Uterus (tissue), 3 donors: ENCODE measurements at regions not wholly inside any gene's neighbourhood (a gene's known extent, or its start where the extent isn't known, plus 50 kb on each side); places are given as distances from the start of the nearest gene placed in this dataset.

ENCODE experiments used
- DNase-seq, 2 donors: peaks; one replicate each; pipeline ENCODE4 v3.0.0-alpha.2; 2019 to 2020
- H3K27ac ChIP-seq, 2 donors: fragments of 200-600 bp; sonication (generic); 1 replicate in 1 of 2; 2 replicates in 1 of 2; pipeline ENCODE4 v1.5.1; 2016 to 2018
- H3K27me3 ChIP-seq, 2 donors: fragments of 200-600 bp; sonication (generic); one replicate each; pipeline ENCODE4 v1.5.1; 2018 to 2019; ENCODE audit warnings: control low read depth in 1 of 2
- H3K36me3 ChIP-seq, 2 donors: fragments of 200-600 bp; sonication (generic); one replicate each; pipeline ENCODE4 v1.5.1; 2019; ENCODE audit warnings: control low read depth in 1 of 2
- H3K4me1 ChIP-seq, 2 donors: fragments of 200-600 bp; sonication (generic); one replicate each; pipeline ENCODE4 v1.5.1; 2018 to 2019; ENCODE audit warnings: control low read depth in 1 of 2
- H3K4me3 ChIP-seq, 2 donors: fragments of 200-600 bp; sonication (generic); 1 replicate in 1 of 2; 2 replicates in 1 of 2; pipeline ENCODE4 v1.5.1; 2018 to 2019; ENCODE audit warnings: mild to moderate bottlenecking in 1 of 2
- H3K9me3 ChIP-seq, 2 donors: fragments of 200-600 bp; sonication (generic); one replicate each; pipeline ENCODE4 v1.5.1; 2019; ENCODE audit warnings: control low read depth in 1 of 2
- CTCF ChIP-seq, 4 experiments: fragments of 200-600 bp in 2 of 4; fragments of 450-650 bp in 2 of 4; sonication (generic) in 2 of 4; IDR thresholded peaks; one replicate each; pipeline ENCODE4 v1.5.1; 2016 to 2019; ENCODE audit warnings: antibody characterized with exemption in 4 of 4, mild to moderate bottlenecking in 2 of 4, moderate library complexity in 1 of 4
- POLR2A ChIP-seq, 2 donors: fragments of 450-650 bp; IDR thresholded peaks; one replicate each; pipeline ENCODE4 v1.6.1; 2016; ENCODE audit warnings: antibody characterized with exemption in 2 of 2, mild to moderate bottlenecking in 1 of 2, moderate library complexity in 1 of 2
- intact Hi-C: fragments of 100-400 bp; cut with DNase I; formaldehyde crosslinking; loops from one replicate; pipeline ENCODE4 v1.15.1; 2023; ENCODE audit warnings: low total_unique reads
- donor health status: DM: yes; HTN: yes; CAD: no.

- TF ChIP-seq CTCF (IDR thresholded peaks at IDR 0.05) (no peak), POLR2A (IDR thresholded peaks at IDR 0.05) (no peak)
- no peaks in the 10 kb centered on the region for H3K27me3 ChIP-seq
- H3K4me1 ChIP-seq, result no peaks in the 10 kb centered on the region
- DNase-seq, result no peak
- no peak overlapping the region for H3K4me3 ChIP-seq
- H3K36me3 ChIP-seq, result no peaks in the 10 kb centered on the region
- no peaks in the 10 kb centered on the region for H3K9me3 ChIP-seq
- intact Hi-C loops, result no loop called here
- H3K27ac ChIP-seq, result no peak overlapping the region
Observed at GRCh38 chr18:46397174-46397573, 259.8 kb downstream of the LOXHD1 start.

- H3K27ac ChIP-seq, result no peak overlapping the region
- intact Hi-C loops, result no loop called here
- H3K36me3 ChIP-seq, result no peaks in the 10 kb centered on the region
Observed at GRCh38 chr18:46398005-46398404, 259.0 kb downstream of the LOXHD1 start.

GRCh38 chr18:46398625-46399024, 258.4 kb downstream of the LOXHD1 start:
- intact Hi-C loops, result no loop called here
- no peak overlapping the region for H3K27ac ChIP-seq
- H3K36me3 ChIP-seq, result no peaks in the 10 kb centered on the region
- TF ChIP-seq CTCF (IDR thresholded peaks at IDR 0.05) (no peak), POLR2A (IDR thresholded peaks at IDR 0.05) (no peak)
- no peaks in the 10 kb centered on the region for H3K9me3 ChIP-seq
- H3K4me3 ChIP-seq, result no peak overlapping the region
- no peaks in the 10 kb centered on the region for H3K4me1 ChIP-seq
- DNase-seq, result no peak
- no peaks in the 10 kb centered on the region for H3K27me3 ChIP-seq

More at GRCh38 chr18:46398005-46398404, 259.0 kb downstream of the LOXHD1 start:
- no peak for DNase-seq
- H3K4me1 ChIP-seq, result no peaks in the 10 kb centered on the region
- no peak for TF ChIP-seq CTCF (IDR thresholded peaks at IDR 0.05)
- no peak for TF ChIP-seq POLR2A (IDR thresholded peaks at IDR 0.05)
- H3K4me3 ChIP-seq, result no peak overlapping the region
- H3K27me3 ChIP-seq, result no peaks in the 10 kb centered on the region
- no peaks in the 10 kb centered on the region for H3K9me3 ChIP-seq

GRCh38 chr18:46399303-46399702, 257.7 kb downstream of the LOXHD1 start:
- Histone ChIP-seq H3K36me3 (no peaks in the 10 kb centered on the region), H3K27me3 (no peaks in the 10 kb centered on the region), H3K9me3 (no peaks in the 10 kb centered on the region), H3K27ac (no peak overlapping the region), H3K4me1 (no peaks in the 10 kb centered on the region), H3K4me3 (no peak overlapping the region)
- intact Hi-C loops, result no loop called here
- no peak for DNase-seq
- no peak for TF ChIP-seq POLR2A (IDR thresholded peaks at IDR 0.05)
- TF ChIP-seq CTCF (IDR thresholded peaks at IDR 0.05), result no peak

GRCh38 chr18:46400449-46400848, 256.6 kb downstream of the LOXHD1 start:
- Histone ChIP-seq H3K27me3 (no peaks in the 10 kb centered on the region), H3K27ac (no peak overlapping the region), H3K36me3 (no peaks in the 10 kb centered on the region), H3K4me3 (no peak overlapping the region), H3K9me3 (no peaks in the 10 kb centered on the region), H3K4me1 (no peaks in the 10 kb centered on the region)
- intact Hi-C loops, result no loop called here
- DNase-seq, result no peak
- no peak for TF ChIP-seq CTCF (IDR thresholded peaks at IDR 0.05)
- no peak for TF ChIP-seq POLR2A (IDR thresholded peaks at IDR 0.05)
